GM12878 (cell line): ENCODE measurements at regions not wholly inside any gene's neighbourhood (a gene's known extent, or its start where the extent isn't known, plus 50 kb on each side); places are given as distances from the start of the nearest gene placed in this dataset.

ENCODE experiments used
- ATF2 ChIP-seq: IDR thresholded peaks from 2 replicates; pipeline ENCODE4 v1.6.1; 2012; ENCODE audit warnings: low read length, inconsistent platforms
- BCL11A ChIP-seq: IDR thresholded peaks from 2 replicates; pipeline ENCODE4 v1.6.1; 2011; ENCODE audit warnings: low read depth, low read length
- CBX5 ChIP-seq: sonication (generic); IDR thresholded peaks from 2 replicates; pipeline ENCODE4 v1.6.1; 2016; ENCODE audit warnings: low read depth, moderate library complexity, mild to moderate bottlenecking, inconsistent platforms
- KLF5 ChIP-seq: fragments of 450-650 bp; IDR thresholded peaks from 2 replicates; pipeline ENCODE4 v1.6.1; 2014; ENCODE audit warnings: mild to moderate bottlenecking; ENCODE audit not compliant: partially characterized antibody
- PAX5 ChIP-seq: IDR thresholded peaks from 2 replicates; pipeline ENCODE4 v1.6.1; 2011; ENCODE audit warnings: low read depth, low read length, borderline replicate concordance
- TCF12 ChIP-seq: IDR thresholded peaks from 2 replicates; pipeline ENCODE4 v1.6.1; 2011; ENCODE audit warnings: low read depth, mild to moderate bottlenecking, low read length
- WRNIP1 ChIP-seq: IDR thresholded peaks from 2 replicates; pipeline ENCODE4 v1.6.1; 2011; ENCODE audit warnings: low read depth, low read length, improper control_type of control experiment, borderline replicate concordance
- ZNF274 ChIP-seq: IDR thresholded peaks from one replicate; pipeline ENCODE4 v1.8.0; 2011; ENCODE audit not compliant: insufficient read length, insufficient read depth
- TF ChIP-seq, protein P1 (sequence below): fragments of 450-650 bp; IDR thresholded peaks from 2 replicates; pipeline ENCODE4 v1.6.1; 2017; ENCODE audit warnings: antibody characterized with exemption, mild to moderate bottlenecking, moderate library complexity
- TF ChIP-seq, protein P2 (sequence below): IDR thresholded peaks from 2 replicates; pipeline ENCODE4 v1.6.1; 2011; ENCODE audit warnings: borderline replicate concordance, low read depth, mild to moderate bottlenecking, moderate library complexity, low read length; ENCODE audit not compliant: insufficient read depth, poor library complexity, severe bottlenecking
- TF ChIP-seq, protein P3 (sequence below): fragments of 450-650 bp; formaldehyde crosslinking; IDR thresholded peaks from 2 replicates; pipeline ENCODE4 v1.4.0; 2020; ENCODE audit warnings: mild to moderate bottlenecking, moderate library complexity

- TF ChIP-seq CBX5 (no peak), KLF5 (no peak), TCF12 (no peak), ATF2 (no peak), PAX5 (no peak), ZNF274 (no peak), WRNIP1 (no peak), BCL11A (no peak)
- TF ChIP-seq, protein P1, sequence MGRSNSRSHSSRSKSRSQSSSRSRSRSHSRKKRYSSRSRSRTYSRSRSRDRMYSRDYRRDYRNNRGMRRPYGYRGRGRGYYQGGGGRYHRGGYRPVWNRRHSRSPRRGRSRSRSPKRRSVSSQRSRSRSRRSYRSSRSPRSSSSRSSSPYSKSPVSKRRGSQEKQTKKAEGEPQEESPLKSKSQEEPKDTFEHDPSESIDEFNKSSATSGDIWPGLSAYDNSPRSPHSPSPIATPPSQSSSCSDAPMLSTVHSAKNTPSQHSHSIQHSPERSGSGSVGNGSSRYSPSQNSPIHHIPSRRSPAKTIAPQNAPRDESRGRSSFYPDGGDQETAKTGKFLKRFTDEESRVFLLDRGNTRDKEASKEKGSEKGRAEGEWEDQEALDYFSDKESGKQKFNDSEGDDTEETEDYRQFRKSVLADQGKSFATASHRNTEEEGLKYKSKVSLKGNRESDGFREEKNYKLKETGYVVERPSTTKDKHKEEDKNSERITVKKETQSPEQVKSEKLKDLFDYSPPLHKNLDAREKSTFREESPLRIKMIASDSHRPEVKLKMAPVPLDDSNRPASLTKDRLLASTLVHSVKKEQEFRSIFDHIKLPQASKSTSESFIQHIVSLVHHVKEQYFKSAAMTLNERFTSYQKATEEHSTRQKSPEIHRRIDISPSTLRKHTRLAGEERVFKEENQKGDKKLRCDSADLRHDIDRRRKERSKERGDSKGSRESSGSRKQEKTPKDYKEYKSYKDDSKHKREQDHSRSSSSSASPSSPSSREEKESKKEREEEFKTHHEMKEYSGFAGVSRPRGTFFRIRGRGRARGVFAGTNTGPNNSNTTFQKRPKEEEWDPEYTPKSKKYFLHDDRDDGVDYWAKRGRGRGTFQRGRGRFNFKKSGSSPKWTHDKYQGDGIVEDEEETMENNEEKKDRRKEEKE, result no peak
- TF ChIP-seq, protein P2, sequence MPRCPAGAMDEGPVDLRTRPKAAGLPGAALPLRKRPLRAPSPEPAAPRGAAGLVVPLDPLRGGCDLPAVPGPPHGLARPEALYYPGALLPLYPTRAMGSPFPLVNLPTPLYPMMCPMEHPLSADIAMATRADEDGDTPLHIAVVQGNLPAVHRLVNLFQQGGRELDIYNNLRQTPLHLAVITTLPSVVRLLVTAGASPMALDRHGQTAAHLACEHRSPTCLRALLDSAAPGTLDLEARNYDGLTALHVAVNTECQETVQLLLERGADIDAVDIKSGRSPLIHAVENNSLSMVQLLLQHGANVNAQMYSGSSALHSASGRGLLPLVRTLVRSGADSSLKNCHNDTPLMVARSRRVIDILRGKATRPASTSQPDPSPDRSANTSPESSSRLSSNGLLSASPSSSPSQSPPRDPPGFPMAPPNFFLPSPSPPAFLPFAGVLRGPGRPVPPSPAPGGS, result no peak
- TF ChIP-seq, protein P3, sequence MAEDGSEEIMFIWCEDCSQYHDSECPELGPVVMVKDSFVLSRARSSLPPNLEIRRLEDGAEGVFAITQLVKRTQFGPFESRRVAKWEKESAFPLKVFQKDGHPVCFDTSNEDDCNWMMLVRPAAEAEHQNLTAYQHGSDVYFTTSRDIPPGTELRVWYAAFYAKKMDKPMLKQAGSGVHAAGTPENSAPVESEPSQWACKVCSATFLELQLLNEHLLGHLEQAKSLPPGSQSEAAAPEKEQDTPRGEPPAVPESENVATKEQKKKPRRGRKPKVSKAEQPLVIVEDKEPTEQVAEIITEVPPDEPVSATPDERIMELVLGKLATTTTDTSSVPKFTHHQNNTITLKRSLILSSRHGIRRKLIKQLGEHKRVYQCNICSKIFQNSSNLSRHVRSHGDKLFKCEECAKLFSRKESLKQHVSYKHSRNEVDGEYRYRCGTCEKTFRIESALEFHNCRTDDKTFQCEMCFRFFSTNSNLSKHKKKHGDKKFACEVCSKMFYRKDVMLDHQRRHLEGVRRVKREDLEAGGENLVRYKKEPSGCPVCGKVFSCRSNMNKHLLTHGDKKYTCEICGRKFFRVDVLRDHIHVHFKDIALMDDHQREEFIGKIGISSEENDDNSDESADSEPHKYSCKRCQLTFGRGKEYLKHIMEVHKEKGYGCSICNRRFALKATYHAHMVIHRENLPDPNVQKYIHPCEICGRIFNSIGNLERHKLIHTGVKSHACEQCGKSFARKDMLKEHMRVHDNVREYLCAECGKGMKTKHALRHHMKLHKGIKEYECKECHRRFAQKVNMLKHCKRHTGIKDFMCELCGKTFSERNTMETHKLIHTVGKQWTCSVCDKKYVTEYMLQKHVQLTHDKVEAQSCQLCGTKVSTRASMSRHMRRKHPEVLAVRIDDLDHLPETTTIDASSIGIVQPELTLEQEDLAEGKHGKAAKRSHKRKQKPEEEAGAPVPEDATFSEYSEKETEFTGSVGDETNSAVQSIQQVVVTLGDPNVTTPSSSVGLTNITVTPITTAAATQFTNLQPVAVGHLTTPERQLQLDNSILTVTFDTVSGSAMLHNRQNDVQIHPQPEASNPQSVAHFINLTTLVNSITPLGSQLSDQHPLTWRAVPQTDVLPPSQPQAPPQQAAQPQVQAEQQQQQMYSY (CRISPR knock-in tag), result no peak
Measured at GRCh38 chr18:79581406-79581805, 98.2 kb upstream of the CTDP1 start (continued).
